Breast epithelium (tissue), 4 donors: ENCODE measurements at regions not wholly inside any gene's neighbourhood (a gene's known extent, or its start where the extent isn't known, plus 50 kb on each side); places are given as distances from the start of the nearest gene placed in this dataset.

ENCODE experiments used
- DNase-seq, 2 donors: peaks; one replicate each; pipeline ENCODE4 v3.0.0-alpha.2; 2019; ENCODE audit warnings: low spot score in 2 of 2
- H3K27ac ChIP-seq, 2 donors: fragments of 200-600 bp; sonication (generic) in 1 of 2; one replicate each; pipeline ENCODE4 v1.5.1; 2016 to 2019; ENCODE audit warnings: mild to moderate bottlenecking in 1 of 2
- H3K27me3 ChIP-seq, 2 donors: fragments of 200-600 bp; sonication (generic) in 1 of 2; one replicate each; pipeline versions ENCODE4 v1.5.1 to v1.6.0; 2017 to 2019; ENCODE audit warnings: control low read depth in 1 of 2, mild to moderate bottlenecking in 1 of 2
- H3K36me3 ChIP-seq: fragments of 200-600 bp; one replicate; pipeline ENCODE4 v1.5.1; 2019
- H3K4me1 ChIP-seq, 2 donors: fragments of 200-600 bp; sonication (generic); one replicate each; pipeline ENCODE4 v1.5.1; 2016 to 2019; ENCODE audit warnings: control low read depth in 1 of 2
- H3K4me3 ChIP-seq, 3 donors: fragments of 200-600 bp; sonication (generic); 1 replicate in 2 of 3; 2 replicates in 1 of 3; pipeline ENCODE4 v1.5.1; 2016 to 2019; ENCODE audit warnings: mild to moderate bottlenecking in 3 of 3, moderate library complexity in 2 of 3
- H3K9me3 ChIP-seq, 2 donors: fragments of 200-600 bp; sonication (generic) in 1 of 2; one replicate each; pipeline ENCODE4 v1.5.1; 2016 to 2019; ENCODE audit warnings: control low read depth in 1 of 2
- POLR2A ChIP-seq: fragments of 450-650 bp; IDR thresholded peaks from one replicate; pipeline ENCODE4 v1.6.1; 2016; ENCODE audit warnings: antibody characterized with exemption, mild to moderate bottlenecking, moderate library complexity
- POLR2AphosphoS5 ChIP-seq, 3 donors: sonication (generic); formaldehyde crosslinking; IDR thresholded peaks; one replicate each; pipeline ENCODE4 v1.6.1; 2017; ENCODE audit warnings: antibody characterized with exemption in 3 of 3
- intact Hi-C: fragments of 100-400 bp; cut with DNase I; formaldehyde crosslinking; loops from one replicate; pipeline ENCODE4 v1.15.1; 2023; ENCODE audit warnings: low total_unique reads
- TF ChIP-seq, protein P1 (sequence below), 3 donors: fragments of 450-650 bp; IDR thresholded peaks; one replicate each; pipeline ENCODE4 v1.5.1; 2016 to 2017; ENCODE audit warnings: antibody characterized with exemption in 3 of 3, mild to moderate bottlenecking in 3 of 3, moderate library complexity in 3 of 3

DNA sequence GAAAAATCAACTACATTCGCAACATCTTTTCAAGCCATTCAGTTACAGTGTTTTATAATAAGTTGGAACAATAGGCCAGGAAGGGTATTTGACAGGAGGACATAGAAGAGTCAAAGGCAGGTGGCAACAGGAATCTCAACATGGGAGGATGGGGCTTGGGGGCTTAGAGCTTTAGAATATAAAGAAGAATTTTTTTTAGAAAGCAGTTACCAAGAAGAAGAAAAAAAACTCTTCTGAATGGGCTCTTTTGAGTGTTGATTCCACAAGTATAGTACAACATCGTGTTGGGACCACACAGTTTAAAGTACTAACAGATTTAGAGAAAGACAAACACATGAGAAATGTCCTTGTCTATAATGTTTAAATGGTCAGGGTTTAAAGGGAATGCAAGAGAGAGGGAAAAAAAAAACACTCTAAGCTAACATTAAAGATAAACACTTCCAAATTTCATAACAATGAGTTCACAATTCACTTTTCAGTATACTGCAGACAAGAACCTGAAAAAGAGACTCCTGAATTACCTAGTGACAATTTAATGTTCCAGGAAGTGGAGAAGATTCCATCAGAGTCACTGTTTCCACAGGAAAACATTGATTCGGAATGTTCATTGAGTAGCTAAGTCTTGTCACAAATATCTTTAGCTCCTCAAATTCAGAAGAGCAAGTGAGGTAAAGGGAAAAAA is 282.3 kb downstream of the DEPDC1B start:
- TF ChIP-seq, protein P1, sequence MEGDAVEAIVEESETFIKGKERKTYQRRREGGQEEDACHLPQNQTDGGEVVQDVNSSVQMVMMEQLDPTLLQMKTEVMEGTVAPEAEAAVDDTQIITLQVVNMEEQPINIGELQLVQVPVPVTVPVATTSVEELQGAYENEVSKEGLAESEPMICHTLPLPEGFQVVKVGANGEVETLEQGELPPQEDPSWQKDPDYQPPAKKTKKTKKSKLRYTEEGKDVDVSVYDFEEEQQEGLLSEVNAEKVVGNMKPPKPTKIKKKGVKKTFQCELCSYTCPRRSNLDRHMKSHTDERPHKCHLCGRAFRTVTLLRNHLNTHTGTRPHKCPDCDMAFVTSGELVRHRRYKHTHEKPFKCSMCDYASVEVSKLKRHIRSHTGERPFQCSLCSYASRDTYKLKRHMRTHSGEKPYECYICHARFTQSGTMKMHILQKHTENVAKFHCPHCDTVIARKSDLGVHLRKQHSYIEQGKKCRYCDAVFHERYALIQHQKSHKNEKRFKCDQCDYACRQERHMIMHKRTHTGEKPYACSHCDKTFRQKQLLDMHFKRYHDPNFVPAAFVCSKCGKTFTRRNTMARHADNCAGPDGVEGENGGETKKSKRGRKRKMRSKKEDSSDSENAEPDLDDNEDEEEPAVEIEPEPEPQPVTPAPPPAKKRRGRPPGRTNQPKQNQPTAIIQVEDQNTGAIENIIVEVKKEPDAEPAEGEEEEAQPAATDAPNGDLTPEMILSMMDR (IDR thresholded peaks at IDR 0.05): no peak
- no peak for TF ChIP-seq POLR2AphosphoS5 (IDR thresholded peaks at IDR 0.05)
- TF ChIP-seq POLR2A: no peak
- Histone ChIP-seq H3K4me3 (no peak overlapping the region), H3K4me1 (no peaks in the 10 kb centered on the region), H3K27ac (no peak overlapping the region), H3K36me3 (no peaks in the 10 kb centered on the region), H3K27me3 (no peaks in the 10 kb centered on the region), H3K9me3 (peaks cover 0 to 22% of the 10 kb centered on the region in 2 donors)
- DNase-seq: no peak
- intact Hi-C loops: no loop called here

DNA sequence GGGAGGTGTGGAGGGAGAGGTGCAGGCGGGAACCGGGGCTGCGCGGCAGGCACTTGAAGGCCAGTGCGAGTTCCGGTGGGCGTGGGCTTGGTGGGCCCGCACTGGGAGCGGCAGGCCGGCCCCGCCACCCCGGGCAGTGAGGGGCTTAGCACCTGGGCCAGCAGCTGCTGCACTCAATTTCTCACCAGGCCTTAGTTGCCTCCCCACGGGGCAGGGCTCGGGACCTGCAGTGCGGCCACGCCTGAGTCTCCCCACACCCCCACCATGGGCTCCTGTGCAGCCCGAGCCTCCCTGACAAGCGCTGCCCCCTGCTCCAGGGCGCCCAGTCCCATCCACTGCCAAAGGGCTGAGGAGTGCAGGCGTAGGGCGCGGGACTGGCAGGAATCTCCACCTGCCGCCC is 284.5 kb downstream of the DEPDC1B start:
- Histone ChIP-seq H3K4me1 (no peaks in the 10 kb centered on the region), H3K4me3 (no peak overlapping the region), H3K27me3 (no peaks in the 10 kb centered on the region), H3K27ac (no peak overlapping the region), H3K9me3 (peaks cover 0 to 10% of the 10 kb centered on the region in 2 donors), H3K36me3 (no peaks in the 10 kb centered on the region)
- no peak for DNase-seq
- TF ChIP-seq POLR2AphosphoS5 (IDR thresholded peaks at IDR 0.05): no peak
- TF ChIP-seq, protein P1 (IDR thresholded peaks at IDR 0.05): no peak
- no peak for TF ChIP-seq POLR2A
- intact Hi-C loops: no loop called here

DNA sequence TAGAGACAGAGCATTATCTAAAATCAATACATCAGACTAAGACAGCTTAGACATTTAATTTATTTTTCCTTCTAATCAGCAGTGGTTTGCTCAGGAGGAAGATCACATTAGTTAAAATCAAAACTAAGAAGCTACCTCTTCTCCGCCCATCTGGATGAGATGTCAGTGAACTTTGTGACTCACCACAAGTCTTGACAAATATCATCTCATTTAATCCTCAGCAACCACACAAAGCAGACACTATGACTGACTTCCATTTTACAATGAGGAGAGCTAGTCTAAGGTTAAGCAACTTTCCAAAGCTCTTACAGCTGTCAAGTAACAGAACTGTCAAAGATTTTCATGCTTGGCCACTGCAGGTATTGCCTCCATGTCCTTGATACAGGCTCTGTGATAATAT is 289.5 kb downstream of the DEPDC1B start:
- Histone ChIP-seq H3K4me3 (no peak overlapping the region), H3K27me3 (no peaks in the 10 kb centered on the region), H3K4me1 (no peaks in the 10 kb centered on the region), H3K36me3 (no peaks in the 10 kb centered on the region), H3K9me3 (no peaks in the 10 kb centered on the region), H3K27ac (no peak overlapping the region)
- intact Hi-C loops: no loop called here
- no peak for DNase-seq
- no peak for TF ChIP-seq POLR2AphosphoS5 (IDR thresholded peaks at IDR 0.05)
- no peak for TF ChIP-seq POLR2A
- TF ChIP-seq, protein P1 (IDR thresholded peaks at IDR 0.05): no peak

DNA sequence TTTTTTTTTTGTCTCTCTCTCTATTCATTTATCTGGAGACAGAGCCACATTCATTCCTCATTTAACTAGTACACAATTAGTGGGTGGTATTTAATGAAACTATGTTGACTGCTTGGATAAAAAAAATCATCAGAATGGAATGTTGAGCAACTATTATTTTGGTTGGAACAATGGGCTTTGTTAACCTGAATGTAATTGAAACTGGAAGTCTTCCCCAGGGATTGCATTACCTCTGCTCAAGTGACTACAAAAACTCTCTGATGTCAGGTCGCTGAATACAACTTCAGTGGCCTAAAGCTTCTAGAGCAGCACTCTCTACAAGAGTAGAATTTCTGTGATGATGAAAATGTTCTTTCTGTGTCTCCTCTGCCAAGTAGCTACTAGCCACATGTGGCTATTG is 295.8 kb downstream of the DEPDC1B start:
- Histone ChIP-seq H3K4me1 (peaks cover 0 to 9% of the 10 kb centered on the region in 2 donors), H3K9me3 (no peaks in the 10 kb centered on the region), H3K36me3 (no peaks in the 10 kb centered on the region), H3K27me3 (no peaks in the 10 kb centered on the region), H3K4me3 (no peak overlapping the region), H3K27ac (peak overlapping the region; percentile 68 to 84)
- intact Hi-C loops: no loop called here
- TF ChIP-seq POLR2A: no peak
- TF ChIP-seq, protein P1 (IDR thresholded peaks at IDR 0.05): no peak
- TF ChIP-seq POLR2AphosphoS5 (IDR thresholded peaks at IDR 0.05): no peak
- peak in 1 of 2 donors; percentile 25 for DNase-seq

DNA sequence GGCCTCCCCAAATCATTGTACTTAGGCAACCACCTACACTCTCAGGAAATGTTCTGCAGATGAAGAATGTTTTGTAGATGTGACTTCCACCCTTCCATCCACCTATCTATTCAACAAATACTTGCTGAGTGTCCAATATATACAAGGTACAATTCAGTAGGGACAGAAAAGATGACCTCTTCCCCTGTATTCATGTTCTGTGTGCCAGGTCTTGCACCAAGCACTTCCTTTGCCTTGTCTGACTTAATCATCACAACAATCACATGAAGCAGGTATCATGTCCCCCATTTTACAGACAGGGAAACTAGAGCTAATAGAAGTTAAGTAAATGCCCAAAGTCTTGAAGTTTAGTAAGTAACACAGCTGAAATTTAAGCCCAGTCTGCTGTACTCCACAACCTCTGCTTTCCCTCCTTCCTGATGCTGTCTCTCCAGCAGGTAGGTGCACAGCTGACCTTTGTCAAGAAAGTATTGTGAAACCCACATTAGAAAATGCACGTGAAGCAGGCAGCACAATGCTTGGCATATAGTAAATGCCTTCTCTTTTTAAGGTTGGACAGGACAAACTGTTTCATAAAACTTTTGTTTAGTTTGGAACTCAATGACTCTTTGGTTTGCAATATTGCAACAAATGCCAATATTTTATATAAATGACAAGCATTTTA is 296.5 kb downstream of the DEPDC1B start:
- H3K27ac ChIP-seq: peak overlapping the region; percentile 64 to 69
- H3K27me3 ChIP-seq: no peaks in the 10 kb centered on the region
- intact Hi-C loops: no loop called here
- no peak overlapping the region for H3K4me3 ChIP-seq
- H3K9me3 ChIP-seq: no peaks in the 10 kb centered on the region
- H3K4me1 ChIP-seq: peaks cover 0 to 9% of the 10 kb centered on the region in 2 donors
- no peaks in the 10 kb centered on the region for H3K36me3 ChIP-seq
- DNase-seq: peak in 1 of 2 donors; percentile 35
- TF ChIP-seq POLR2AphosphoS5 (IDR thresholded peaks at IDR 0.05) (no peak), POLR2A (no peak)
- TF ChIP-seq, protein P1 (IDR thresholded peaks at IDR 0.05): no peak
